Gastrocnemius medialis (tissue), 4 donors: ENCODE measurements at regions not wholly inside any gene's neighbourhood (a gene's known extent, or its start where the extent isn't known, plus 50 kb on each side); places are given as distances from the start of the nearest gene placed in this dataset.

Source experiments
- ATAC-seq, 2 donors: fragments of 150-250 bp; one replicate each; pipeline ENCODE4 v1.9.1; 2016
- DNase-seq, 2 donors: peaks; one replicate each; pipeline ENCODE4 v3.0.0-alpha.2; 2019
- H3K27ac ChIP-seq, 4 donors: fragments of 200-600 bp; sonication (generic); 1 replicate in 1 of 4; 2 replicates in 3 of 4; pipeline ENCODE4 v1.5.1; 2016 to 2018; ENCODE audit warnings: mild to moderate bottlenecking in 2 of 4, moderate library complexity in 1 of 4
- H3K27me3 ChIP-seq, 3 donors: fragments of 200-600 bp; sonication (generic) in 2 of 3; 1 replicate in 1 of 3; 2 replicates in 2 of 3; pipeline versions ENCODE4 v1.5.1 to v1.6.0; 2016 to 2019; ENCODE audit warnings: mild to moderate bottlenecking in 1 of 3, moderate library complexity in 1 of 3
- H3K36me3 ChIP-seq, 2 donors: fragments of 200-600 bp; sonication (generic) in 1 of 2; one replicate each; pipeline ENCODE4 v1.5.1; 2017 to 2018
- H3K4me1 ChIP-seq, 2 donors: fragments of 200-600 bp; sonication (generic) in 1 of 2; one replicate each; pipeline ENCODE4 v1.5.1; 2016 to 2017; ENCODE audit warnings: mild to moderate bottlenecking in 2 of 2
- H3K4me3 ChIP-seq, 4 donors: fragments of 200-600 bp; sonication (generic) in 3 of 4; 1 replicate in 1 of 4; 2 replicates in 3 of 4; pipeline ENCODE4 v1.5.1; 2016 to 2019; ENCODE audit warnings: mild to moderate bottlenecking in 2 of 4
- H3K9me3 ChIP-seq, 3 donors: fragments of 200-600 bp; sonication (generic) in 2 of 3; 1 replicate in 1 of 3; 2 replicates in 2 of 3; pipeline ENCODE4 v1.5.1; 2016 to 2019
- POLR2A ChIP-seq, 2 donors: fragments of 450-650 bp; IDR thresholded peaks; one replicate each; pipeline ENCODE4 v1.6.1; 2017; ENCODE audit warnings: antibody characterized with exemption in 2 of 2, mild to moderate bottlenecking in 2 of 2, moderate library complexity in 2 of 2
- in situ Hi-C, 4 donors: fragments of 200-750 bp; cut with MboI; loops; one replicate each; pipeline versions ENCODE4 v1.15.0 to v1.8.0; 2017; ENCODE audit warnings: low sequenced_read_pairs in 4 of 4
- intact Hi-C: fragments of 100-400 bp; cut with DNase I; formaldehyde crosslinking; loops from one replicate; pipeline ENCODE4 v1.15.1; 2023; ENCODE audit warnings: low total_unique reads
- TF ChIP-seq, protein P1 (sequence below), 5 experiments: fragments of 450-650 bp in 3 of 5; fragments of 200-600 bp in 2 of 5; sonication (generic) in 2 of 5; IDR thresholded peaks in 4 of 5; conservative IDR thresholded peaks in 1 of 5; 1 replicate in 4 of 5; 2 replicates in 1 of 5; pipeline ENCODE4 v1.5.1; 2016 to 2019; ENCODE audit warnings: antibody characterized with exemption in 5 of 5, mild to moderate bottlenecking in 3 of 5, moderate library complexity in 3 of 5

DNA sequence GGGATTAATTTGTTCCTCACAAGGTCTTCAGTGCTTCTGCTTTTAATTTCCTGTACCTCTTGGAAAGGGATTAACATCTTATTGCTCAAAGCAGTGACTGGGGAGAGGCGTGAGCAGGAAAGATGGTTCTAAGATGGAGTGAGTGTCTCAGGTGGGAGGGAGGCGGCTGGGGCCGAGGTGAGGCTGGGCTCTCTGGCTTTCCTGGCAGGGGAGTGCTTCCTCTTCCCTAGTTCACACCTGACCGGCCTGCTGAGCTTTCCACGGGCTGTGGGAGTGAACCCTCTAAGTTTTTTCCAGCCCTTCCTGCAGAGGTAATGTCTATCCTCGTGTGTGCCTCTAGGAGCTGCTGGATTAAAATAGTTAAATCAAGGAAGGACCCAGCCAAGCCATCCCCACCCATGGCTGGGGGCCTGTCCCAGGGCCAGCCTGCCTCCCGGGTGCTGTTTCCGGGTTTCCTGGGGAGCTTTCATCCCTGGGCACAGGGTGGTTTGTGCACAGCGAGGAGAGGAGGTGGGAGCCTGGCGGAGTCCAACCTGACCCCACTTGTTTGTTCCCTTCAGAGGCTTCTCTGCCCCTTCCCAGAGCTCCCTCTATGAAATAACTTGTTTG lies 179.1 kb downstream of the TFAP2C start:
- DNase-seq (no peak), ATAC-seq (no peak)
- no peak for TF ChIP-seq POLR2A (IDR thresholded peaks at IDR 0.05)
- TF ChIP-seq, protein P1, sequence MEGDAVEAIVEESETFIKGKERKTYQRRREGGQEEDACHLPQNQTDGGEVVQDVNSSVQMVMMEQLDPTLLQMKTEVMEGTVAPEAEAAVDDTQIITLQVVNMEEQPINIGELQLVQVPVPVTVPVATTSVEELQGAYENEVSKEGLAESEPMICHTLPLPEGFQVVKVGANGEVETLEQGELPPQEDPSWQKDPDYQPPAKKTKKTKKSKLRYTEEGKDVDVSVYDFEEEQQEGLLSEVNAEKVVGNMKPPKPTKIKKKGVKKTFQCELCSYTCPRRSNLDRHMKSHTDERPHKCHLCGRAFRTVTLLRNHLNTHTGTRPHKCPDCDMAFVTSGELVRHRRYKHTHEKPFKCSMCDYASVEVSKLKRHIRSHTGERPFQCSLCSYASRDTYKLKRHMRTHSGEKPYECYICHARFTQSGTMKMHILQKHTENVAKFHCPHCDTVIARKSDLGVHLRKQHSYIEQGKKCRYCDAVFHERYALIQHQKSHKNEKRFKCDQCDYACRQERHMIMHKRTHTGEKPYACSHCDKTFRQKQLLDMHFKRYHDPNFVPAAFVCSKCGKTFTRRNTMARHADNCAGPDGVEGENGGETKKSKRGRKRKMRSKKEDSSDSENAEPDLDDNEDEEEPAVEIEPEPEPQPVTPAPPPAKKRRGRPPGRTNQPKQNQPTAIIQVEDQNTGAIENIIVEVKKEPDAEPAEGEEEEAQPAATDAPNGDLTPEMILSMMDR (IDR thresholded peaks at IDR 0.05 in 4 of 5, conservative IDR thresholded peaks at IDR 0.05 in 1 of 5), result no peak
- peaks cover 0 to 9% (median 6%) of the 10 kb centered on the region in 3 donors for H3K27me3 ChIP-seq
- intact Hi-C loops (no loop called here), in situ Hi-C loops (no loop called here)
- H3K27ac ChIP-seq, result no peak overlapping the region
- no peak overlapping the region for H3K4me3 ChIP-seq
- H3K9me3 ChIP-seq, result no peaks in the 10 kb centered on the region
- H3K4me1 ChIP-seq, result no peaks in the 10 kb centered on the region
- H3K36me3 ChIP-seq, result no peaks in the 10 kb centered on the region

DNA sequence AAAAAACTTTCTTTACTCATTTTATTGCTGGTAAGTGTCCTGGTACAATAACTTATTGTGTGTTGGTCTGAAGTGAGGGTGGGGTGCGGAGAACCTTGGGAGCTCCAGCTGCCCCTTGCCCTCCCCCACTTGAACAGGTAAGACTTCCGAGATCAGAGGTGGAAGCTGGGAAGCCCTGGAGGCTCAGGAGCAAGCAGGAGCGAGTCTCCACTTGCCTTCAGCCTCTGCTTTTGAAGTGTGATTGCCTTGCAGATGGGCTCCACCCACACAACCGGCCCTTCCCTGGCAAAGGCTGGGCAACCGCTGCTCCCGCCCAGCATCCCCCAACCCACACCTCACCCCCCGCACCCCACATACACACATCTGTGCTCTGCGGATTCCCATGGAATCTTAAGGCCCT lies 179.6 kb downstream of the TFAP2C start:
- intact Hi-C loops, result no loop called here
- H3K27ac ChIP-seq, result no peak overlapping the region
- H3K4me1 ChIP-seq, result no peaks in the 10 kb centered on the region
- no peak for ATAC-seq
- peaks cover 0 to 9% (median 6%) of the 10 kb centered on the region in 3 donors for H3K27me3 ChIP-seq
- DNase-seq, result no peak
- in situ Hi-C loops, result no loop called here
- no peaks in the 10 kb centered on the region for H3K9me3 ChIP-seq
- no peak for TF ChIP-seq POLR2A (IDR thresholded peaks at IDR 0.05)
- TF ChIP-seq, protein P1 (IDR thresholded peaks at IDR 0.05 in 4 of 5, conservative IDR thresholded peaks at IDR 0.05 in 1 of 5), result no peak
- no peak overlapping the region for H3K4me3 ChIP-seq
- H3K36me3 ChIP-seq, result no peaks in the 10 kb centered on the region

DNA sequence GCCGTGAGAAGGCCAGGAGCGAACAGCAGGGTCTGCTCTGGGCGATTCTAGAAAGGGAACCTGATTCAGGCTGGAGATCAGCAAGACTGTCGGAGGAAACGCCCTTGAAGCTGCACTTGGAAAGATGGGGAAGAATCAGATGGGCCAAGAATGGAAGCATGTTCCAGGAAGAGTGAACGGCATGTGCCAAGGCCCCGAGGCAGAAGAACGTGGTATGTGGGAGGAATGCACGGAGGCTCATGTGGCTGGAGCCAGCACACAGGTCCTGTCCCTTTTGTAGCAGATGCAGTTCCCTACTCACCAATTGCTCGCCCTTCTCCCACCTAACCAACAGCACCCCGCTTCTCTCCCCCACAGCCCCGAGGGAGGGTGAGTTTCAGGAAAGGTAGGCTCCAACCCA lies 180.6 kb downstream of the TFAP2C start:
- Histone ChIP-seq H3K4me1 (no peaks in the 10 kb centered on the region), H3K4me3 (no peak overlapping the region), H3K27ac (no peak overlapping the region), H3K9me3 (no peaks in the 10 kb centered on the region), H3K27me3 (peaks cover 0 to 9% (median 6%) of the 10 kb centered on the region in 3 donors), H3K36me3 (no peaks in the 10 kb centered on the region)
- intact Hi-C loops, result no loop called here
- no peak for ATAC-seq
- no peak for TF ChIP-seq POLR2A (IDR thresholded peaks at IDR 0.05)
- TF ChIP-seq, protein P1 (IDR thresholded peaks at IDR 0.05 in 4 of 5, conservative IDR thresholded peaks at IDR 0.05 in 1 of 5), result no peak
- DNase-seq, result no peak
- in situ Hi-C loops, result no loop called here

- DNase-seq (no peak), ATAC-seq (no peak)
- no peaks in the 10 kb centered on the region for H3K4me1 ChIP-seq
- H3K27ac ChIP-seq, result no peak overlapping the region
- intact Hi-C loops (no loop called here), in situ Hi-C loops (no loop called here)
- H3K9me3 ChIP-seq, result no peaks in the 10 kb centered on the region
- H3K36me3 ChIP-seq, result no peaks in the 10 kb centered on the region
- peaks cover 0 to 9% (median 6%) of the 10 kb centered on the region in 3 donors for H3K27me3 ChIP-seq
- TF ChIP-seq POLR2A (IDR thresholded peaks at IDR 0.05), result no peak
- TF ChIP-seq, protein P1 (IDR thresholded peaks at IDR 0.05 in 4 of 5, conservative IDR thresholded peaks at IDR 0.05 in 1 of 5), result no peak
- no peak overlapping the region for H3K4me3 ChIP-seq
Measured at GRCh38 chr20:56810141-56810540, 181.0 kb downstream of the TFAP2C start.

- TF ChIP-seq, protein P1 (IDR thresholded peaks at IDR 0.05 in 4 of 5, conservative IDR thresholded peaks at IDR 0.05 in 1 of 5), result no peak
- no peak for TF ChIP-seq POLR2A (IDR thresholded peaks at IDR 0.05)
- intact Hi-C loops, result no loop called here
- no peak overlapping the region for H3K27ac ChIP-seq
- no peak for DNase-seq
- in situ Hi-C loops, result no loop called here
- H3K36me3 ChIP-seq, result no peaks in the 10 kb centered on the region
- H3K4me1 ChIP-seq, result no peaks in the 10 kb centered on the region
- H3K27me3 ChIP-seq, result no peaks in the 10 kb centered on the region
- no peaks in the 10 kb centered on the region for H3K9me3 ChIP-seq
- no peak overlapping the region for H3K4me3 ChIP-seq
- ATAC-seq, result no peak
Measured at GRCh38 chr20:56815796-56816195, 186.7 kb downstream of the TFAP2C start.
